ENCODE measurements at regions not wholly inside any gene's neighbourhood (a gene's known extent, or its start where the extent isn't known, plus 50 kb on each side); places are given as distances from the start of the nearest gene placed in this dataset.

GRCh38 chr19:30245401-30246039, 126.7 kb upstream of the ZNF536 start:
- intact Hi-C loops (cut with DNase I; ENCODE audit: low total_unique reads): no loop called here
- no peak overlapping the region for H3K4me3 ChIP-seq (ENCODE audit: low read depth, poor library complexity, severe bottlenecking)
- TF ChIP-seq, protein P1, sequence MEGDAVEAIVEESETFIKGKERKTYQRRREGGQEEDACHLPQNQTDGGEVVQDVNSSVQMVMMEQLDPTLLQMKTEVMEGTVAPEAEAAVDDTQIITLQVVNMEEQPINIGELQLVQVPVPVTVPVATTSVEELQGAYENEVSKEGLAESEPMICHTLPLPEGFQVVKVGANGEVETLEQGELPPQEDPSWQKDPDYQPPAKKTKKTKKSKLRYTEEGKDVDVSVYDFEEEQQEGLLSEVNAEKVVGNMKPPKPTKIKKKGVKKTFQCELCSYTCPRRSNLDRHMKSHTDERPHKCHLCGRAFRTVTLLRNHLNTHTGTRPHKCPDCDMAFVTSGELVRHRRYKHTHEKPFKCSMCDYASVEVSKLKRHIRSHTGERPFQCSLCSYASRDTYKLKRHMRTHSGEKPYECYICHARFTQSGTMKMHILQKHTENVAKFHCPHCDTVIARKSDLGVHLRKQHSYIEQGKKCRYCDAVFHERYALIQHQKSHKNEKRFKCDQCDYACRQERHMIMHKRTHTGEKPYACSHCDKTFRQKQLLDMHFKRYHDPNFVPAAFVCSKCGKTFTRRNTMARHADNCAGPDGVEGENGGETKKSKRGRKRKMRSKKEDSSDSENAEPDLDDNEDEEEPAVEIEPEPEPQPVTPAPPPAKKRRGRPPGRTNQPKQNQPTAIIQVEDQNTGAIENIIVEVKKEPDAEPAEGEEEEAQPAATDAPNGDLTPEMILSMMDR (IDR thresholded peaks at IDR 0.05): no peak
- TF ChIP-seq POLR2A (IDR thresholded peaks at IDR 0.05): no peak
- DNase-seq (ENCODE audit: low spot score in 2 of 2): peak in 1 of 2 donors; percentile 65
- 87 to 90% methylated on average over 17 of the region's 17 CpGs for WGBS, 2 donors

- no peak overlapping the region for H3K4me3 ChIP-seq (ENCODE audit: low read depth, poor library complexity, severe bottlenecking)
- DNase-seq (ENCODE audit: low spot score in 2 of 2): peak in 1 of 2 donors; percentile 9
- intact Hi-C loops (cut with DNase I; ENCODE audit: low total_unique reads): loop anchor here (10.0 kb wide), 1 partner anchor 1505 kb away; no protein-coding TSS in a partner anchor
- WGBS, 2 donors: 63 to 65% methylated on average over 4 of the region's 4 CpGs
- TF ChIP-seq, protein P1 (IDR thresholded peaks at IDR 0.05): no peak
- no peak for TF ChIP-seq POLR2A (IDR thresholded peaks at IDR 0.05)
Measured at GRCh38 chr19:30249911-30250310, 122.3 kb upstream of the ZNF536 start.

DNA sequence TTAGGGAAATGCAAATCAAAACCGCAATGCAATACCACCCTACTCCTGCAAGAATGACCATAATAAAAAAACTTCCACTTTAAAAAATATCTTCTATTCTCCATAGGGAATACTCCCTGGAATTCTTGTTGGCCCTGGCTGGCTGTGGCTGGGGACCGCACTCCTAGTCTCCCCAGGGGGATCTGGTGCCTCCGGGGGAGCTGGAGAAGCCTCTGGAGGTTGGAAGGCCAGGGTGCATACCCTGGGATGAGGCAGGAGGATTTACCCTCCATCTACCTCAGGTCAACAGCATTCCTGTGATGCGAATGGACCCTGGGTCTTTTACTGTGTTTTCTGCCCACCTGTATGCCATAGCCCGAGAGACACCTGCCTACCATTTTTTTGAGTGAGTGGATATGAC, 120.0 kb upstream of the ZNF536 start:
- WGBS, 2 donors: 87 to 91% methylated on average over 5 of the region's 5 CpGs
- H3K4me3 ChIP-seq (ENCODE audit: low read depth, poor library complexity, severe bottlenecking): no peak overlapping the region
- intact Hi-C loops (cut with DNase I; ENCODE audit: low total_unique reads): loop anchor here (10.0 kb wide), 1 partner anchor 1507 kb away; no protein-coding TSS in a partner anchor
- TF ChIP-seq, protein P1 (IDR thresholded peaks at IDR 0.05): no peak
- TF ChIP-seq POLR2A (IDR thresholded peaks at IDR 0.05): no peak
- peak in 1 of 2 donors; percentile 56 for DNase-seq (ENCODE audit: low spot score in 2 of 2)

GRCh38 chr19:30253581-30253996, 118.6 kb upstream of the ZNF536 start:
- intact Hi-C loops (cut with DNase I; ENCODE audit: low total_unique reads): loop anchor here (10.0 kb wide), 1 partner anchor 1509 kb away; no protein-coding TSS in a partner anchor
- 35 to 40% methylated on average over 15 of the region's 15 CpGs for WGBS, 2 donors
- TF ChIP-seq POLR2A (IDR thresholded peaks at IDR 0.05): no peak
- TF ChIP-seq, protein P1 (IDR thresholded peaks at IDR 0.05): no peak
- H3K4me3 ChIP-seq (ENCODE audit: low read depth, poor library complexity, severe bottlenecking): no peak overlapping the region
- DNase-seq (ENCODE audit: low spot score in 2 of 2): peak in 1 of 2 donors; percentile 70

DNA sequence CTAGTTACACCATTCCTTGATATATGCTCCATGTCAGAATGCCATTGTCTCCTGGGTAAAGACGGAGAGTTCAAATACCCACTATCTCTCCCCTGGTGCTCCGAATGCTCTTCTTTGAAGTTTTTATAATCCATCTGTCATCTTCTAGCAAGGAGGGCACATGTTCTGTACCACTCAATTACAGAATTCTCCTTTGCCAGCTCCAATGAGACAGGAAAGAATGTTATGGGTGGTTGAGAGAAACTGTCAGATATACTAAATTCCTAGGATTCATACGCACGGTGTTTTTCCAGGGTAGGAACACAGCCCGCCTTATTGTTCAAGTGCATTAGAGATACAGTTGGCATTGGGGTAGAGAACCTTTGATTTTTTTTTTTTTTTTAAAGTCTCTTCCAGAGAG, 118.0 kb upstream of the ZNF536 start:
- intact Hi-C loops (cut with DNase I; ENCODE audit: low total_unique reads): loop anchor here (10.0 kb wide), 1 partner anchor 1509 kb away; no protein-coding TSS in a partner anchor
- H3K4me3 ChIP-seq (ENCODE audit: low read depth, poor library complexity, severe bottlenecking): no peak overlapping the region
- DNase-seq (ENCODE audit: low spot score in 2 of 2): no peak
- no peak for TF ChIP-seq POLR2A (IDR thresholded peaks at IDR 0.05)
- TF ChIP-seq, protein P1 (IDR thresholded peaks at IDR 0.05): no peak
- 45 to 48% methylated on average over 5 of the region's 5 CpGs for WGBS, 2 donors

Data from lower leg skin (tissue), 4 donors.